ENCODE measurements at regions not wholly inside any gene's neighbourhood (a gene's known extent, or its start where the extent isn't known, plus 50 kb on each side); places are given as distances from the start of the nearest gene placed in this dataset.

- FAIRE-seq = no peak
These were observed 92.9 kb downstream of the TXNL1 start for GRCh38 chr18:56545464-56545863.

DNA sequence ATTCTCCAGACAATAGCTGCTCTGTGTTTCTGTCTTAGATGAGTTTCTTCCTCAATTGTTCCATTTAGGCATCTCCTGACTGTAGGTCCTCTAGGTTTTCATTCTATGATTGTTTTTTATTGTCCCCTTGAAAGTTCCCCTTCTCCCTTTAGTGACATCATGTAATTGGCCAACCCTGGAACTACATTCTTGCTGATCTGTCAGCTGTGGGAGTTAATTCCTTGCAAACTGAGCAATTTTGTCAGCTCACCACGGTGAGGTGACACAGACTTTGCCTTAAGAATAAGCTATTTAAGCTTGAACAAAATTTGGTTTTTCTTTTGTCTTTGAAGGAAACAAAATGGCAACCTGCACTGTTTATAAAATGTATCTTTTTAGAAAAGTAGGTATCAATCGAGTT, 95.9 kb downstream of the TXNL1 start:
- FAIRE-seq = no peak

- FAIRE-seq = no peak
These were observed 96.6 kb downstream of the TXNL1 start for GRCh38 chr18:56541793-56542192.

DNA sequence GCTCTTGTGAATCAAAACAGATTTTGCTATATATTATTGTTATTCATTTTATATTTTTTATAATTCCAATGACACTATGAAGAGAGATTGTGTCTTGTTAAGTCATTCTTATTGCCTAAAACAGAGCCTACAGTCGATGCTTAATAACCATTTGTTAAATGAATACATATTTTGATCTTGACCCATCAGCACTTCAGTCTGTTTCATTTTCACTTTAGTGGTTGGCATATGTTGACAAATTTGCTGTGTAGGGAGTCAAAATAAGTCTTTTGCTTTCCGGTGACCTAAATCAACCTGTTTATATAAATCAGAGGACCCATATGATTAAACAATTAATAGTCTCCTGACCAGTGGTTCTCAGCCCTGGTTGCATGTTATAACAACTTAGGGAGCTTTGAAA, 97.1 kb downstream of the TXNL1 start:
- FAIRE-seq = no peak

DNA sequence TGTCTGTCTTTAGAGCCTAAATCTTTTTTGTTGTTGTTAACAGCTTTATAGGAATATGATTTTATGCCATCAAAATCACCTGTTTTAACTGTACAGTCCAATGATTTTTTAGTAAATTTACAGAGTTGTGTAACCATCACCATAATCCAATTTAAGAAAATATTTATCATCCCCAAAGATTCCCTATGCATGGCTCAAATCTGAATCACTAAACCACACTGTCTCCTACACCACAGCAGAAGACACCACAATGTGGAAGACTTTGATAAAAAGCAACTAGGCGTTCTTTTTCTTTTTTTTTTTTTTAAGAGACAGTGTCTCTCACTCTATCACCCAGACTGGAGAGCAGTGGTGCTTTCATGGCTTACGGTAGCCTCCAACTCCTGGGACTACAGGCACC, 99.6 kb downstream of the TXNL1 start:
- no peak for FAIRE-seq

DNA sequence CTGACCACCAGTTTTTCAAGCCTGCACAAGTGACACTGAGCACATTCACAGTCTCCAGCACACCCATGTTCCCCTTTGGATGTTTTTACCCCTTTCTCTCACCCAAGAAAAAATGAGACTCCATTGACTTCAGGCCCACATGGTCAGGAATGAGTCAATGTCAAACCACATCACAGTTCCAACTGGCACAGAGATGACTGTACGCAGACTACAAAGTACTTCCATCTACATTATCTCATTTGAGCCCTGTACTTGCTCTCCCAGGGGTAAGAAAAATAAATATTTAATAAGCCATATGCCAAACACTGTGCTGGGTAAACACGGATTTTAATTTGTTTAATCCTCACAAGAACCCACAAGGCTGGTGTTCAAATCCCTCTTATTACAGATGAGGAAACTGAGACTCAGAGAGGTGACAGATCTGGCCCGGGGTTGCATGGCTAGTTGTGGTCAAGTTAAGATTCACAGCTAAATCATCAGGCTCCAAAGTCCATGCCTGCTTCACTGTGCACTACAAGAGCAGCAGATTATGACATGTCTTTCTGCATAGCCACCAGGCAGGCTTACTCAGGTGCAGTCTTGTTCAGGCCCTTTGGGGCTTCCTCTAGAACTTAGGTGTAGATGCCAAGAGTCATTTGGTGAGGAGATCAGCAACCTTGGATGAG, 106.1 kb downstream of the TXNL1 start:
- FAIRE-seq = no peak

GRCh38 chr18:56522816-56523215, 115.6 kb downstream of the TXNL1 start:
- FAIRE-seq = no peak

GRCh38 chr18:56521263-56521662, 117.1 kb downstream of the TXNL1 start:
- FAIRE-seq = no peak

DNA sequence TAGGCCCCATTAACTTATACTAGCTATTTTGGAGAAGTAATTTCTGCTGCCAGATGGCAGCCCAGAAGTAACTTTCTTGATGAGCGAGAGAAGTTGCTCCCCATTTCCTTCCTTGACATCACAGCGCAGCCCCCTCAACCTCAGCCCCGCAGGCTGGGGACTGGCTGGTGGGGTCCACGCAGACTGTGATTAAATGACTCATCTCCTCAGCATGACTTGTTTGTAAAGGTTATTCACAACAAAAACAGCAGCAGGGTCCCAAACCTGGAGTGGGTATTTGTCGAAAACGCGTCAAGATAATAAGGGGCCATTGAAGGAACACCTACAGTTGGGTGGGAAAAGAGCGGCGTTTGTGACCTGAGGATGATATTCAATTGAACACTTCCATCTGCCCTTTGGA, 120.6 kb downstream of the TXNL1 start:
- FAIRE-seq = no peak

DNA sequence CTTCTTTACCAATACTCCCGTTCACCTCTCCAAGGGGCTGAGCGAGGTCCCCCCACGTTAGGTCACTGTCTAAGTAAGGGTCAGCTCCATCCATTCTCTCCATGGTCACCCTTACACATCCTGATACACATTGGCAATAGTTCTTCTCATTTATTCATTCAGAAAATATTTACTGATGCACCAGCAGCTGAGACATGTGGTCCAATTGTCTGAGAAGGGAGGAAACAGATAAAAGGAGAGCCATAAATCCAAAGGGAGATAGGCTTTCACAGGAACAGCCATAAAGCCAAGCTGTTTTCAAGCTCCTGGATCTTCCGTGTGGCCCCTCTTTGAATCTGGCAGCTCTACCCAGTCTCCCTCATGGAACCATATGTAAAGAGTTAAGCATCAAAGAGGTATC, 121.2 kb downstream of the TXNL1 start:
- no peak for FAIRE-seq

GRCh38 chr18:56516789-56517188, 121.6 kb downstream of the TXNL1 start:
- no peak for FAIRE-seq

- FAIRE-seq = no peak
These were observed 122.9 kb downstream of the TXNL1 start for GRCh38 chr18:56515522-56515921.

DNA sequence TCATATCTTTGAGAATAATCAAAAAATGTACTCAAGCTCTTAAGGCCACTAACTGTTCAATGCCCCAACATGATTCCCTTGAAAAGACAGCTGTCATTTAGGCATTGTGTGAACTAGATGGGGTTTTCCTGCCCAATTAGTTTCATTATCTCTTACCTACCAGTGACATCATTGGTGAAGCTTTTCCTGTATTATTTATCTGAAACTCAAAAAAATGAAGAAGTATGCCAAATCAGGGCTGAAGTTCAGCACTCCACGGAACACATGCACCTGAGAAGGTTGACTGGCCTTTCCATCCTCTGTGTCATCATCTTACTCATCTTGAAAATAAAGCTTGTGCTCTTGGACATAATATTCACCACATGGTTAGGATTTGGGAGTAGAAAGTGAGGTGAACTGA, 126.4 kb downstream of the TXNL1 start:
- no peak for FAIRE-seq

- FAIRE-seq = no peak
These were observed 128.3 kb downstream of the TXNL1 start for GRCh38 chr18:56510108-56510507.

- no peak for FAIRE-seq
These were observed 128.7 kb downstream of the TXNL1 start for GRCh38 chr18:56509656-56510055.

- no peak for FAIRE-seq
These were observed 129.9 kb downstream of the TXNL1 start for GRCh38 chr18:56508370-56509036.

DNA sequence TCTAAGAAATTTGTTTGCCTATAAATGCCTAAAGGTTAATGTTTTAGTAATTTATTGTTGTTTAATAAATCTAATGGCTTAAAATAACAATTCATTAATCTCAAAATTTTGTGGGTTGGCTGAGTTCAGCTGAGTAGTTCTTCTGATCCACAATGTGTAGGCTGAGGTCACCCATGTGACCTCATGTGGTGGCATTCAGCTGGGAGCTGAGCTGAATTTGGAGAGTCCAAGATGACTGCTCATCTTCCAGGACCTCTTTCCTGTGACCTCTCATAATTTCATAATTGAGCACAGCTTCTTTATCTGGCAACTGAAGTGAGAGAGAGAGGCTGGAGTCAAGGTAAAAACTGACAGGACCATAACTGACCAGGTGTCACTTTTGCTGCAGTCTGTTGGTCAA, 132.4 kb downstream of the TXNL1 start:
- FAIRE-seq = no peak

- no peak for FAIRE-seq
These were observed 133.1 kb downstream of the TXNL1 start for GRCh38 chr18:56505293-56505692.

DNA sequence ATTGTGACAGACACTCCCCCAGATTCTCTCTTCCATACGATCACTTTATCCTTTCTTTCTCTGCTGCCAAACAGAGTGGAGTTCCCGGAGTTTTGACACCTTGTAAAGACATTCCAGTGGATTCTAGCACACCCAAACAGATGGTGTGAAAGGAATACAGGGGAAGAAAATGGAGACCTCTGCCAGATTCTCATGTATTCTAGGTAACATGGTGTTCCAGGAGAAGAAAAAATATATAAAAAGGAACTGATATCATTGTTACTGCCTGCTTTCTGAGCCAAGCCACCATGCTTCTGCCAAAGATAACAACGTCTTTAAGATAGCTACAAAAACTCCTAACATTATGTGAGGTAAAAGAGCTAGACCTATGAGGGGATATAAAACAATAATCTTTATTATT, 136.5 kb downstream of the TXNL1 start:
- FAIRE-seq = no peak

GRCh38 chr18:56495884-56496283, 142.5 kb downstream of the TXNL1 start:
- FAIRE-seq = no peak

DNA sequence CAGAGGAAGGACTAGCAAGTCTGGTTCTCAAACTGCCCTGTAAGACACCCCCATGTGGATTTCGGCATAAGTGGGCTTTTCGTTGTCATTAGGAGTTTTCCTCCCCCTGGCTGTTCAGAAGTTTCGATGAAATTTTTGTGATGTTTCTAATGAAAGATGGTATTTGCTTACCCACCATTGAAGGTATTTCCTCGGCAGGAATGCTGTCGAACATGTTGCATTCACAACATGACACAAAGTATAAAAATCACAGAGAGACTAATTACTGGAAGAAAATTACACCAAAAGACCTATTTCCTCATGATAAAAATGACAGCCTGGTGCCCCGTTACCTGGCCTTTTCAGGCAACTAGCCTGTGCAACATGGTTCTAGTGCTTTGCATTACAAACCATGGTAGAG, 144.9 kb downstream of the TXNL1 start:
- no peak for FAIRE-seq

DNA sequence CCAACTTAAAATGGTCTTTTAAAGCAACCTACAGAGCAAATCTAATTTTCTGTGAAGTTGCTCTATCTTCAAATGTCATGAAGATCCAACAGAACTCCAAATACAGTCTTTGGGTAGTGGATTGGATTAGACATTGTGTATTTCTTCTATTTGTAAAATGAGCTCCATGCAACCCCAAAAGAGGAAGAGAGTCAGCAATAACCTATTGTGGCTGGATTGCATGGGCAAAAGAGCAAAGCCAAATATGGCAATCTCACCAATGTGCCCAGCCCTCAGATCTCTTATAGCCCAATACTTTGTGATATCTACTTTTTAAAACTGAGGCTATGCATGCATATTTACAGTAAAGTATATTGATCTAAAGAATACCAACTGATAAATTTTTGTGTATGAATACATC, 146.3 kb downstream of the TXNL1 start:
- FAIRE-seq = no peak

DNA sequence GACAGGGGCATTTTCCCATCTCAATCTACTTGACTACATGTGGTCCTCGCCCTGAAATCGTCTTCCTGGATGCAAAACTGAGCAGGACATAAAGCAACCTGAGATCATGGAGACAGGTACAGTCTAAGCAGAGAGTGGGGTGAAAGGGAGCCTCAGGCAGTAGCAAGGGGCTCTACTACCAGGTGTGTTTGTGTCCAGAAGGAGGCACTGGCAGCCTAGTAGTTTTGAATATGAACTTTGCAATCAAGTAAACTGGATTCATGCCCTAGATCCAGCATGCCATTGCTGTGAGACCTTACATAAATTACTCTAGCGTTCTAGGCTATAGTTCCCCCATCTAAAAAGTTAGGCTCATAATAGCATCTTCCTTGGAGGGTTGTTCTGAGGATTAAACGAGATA, 147.4 kb downstream of the TXNL1 start:
- no peak for FAIRE-seq

- no peak for FAIRE-seq
These were observed 148.5 kb downstream of the TXNL1 start for GRCh38 chr18:56489893-56490292.

- FAIRE-seq = no peak
These were observed 149.7 kb downstream of the TXNL1 start for GRCh38 chr18:56488739-56489138.

All from colon (tissue), 2 donors.